K562 (cell line): ENCODE measurements at regions not wholly inside any gene's neighbourhood (a gene's known extent, or its start where the extent isn't known, plus 50 kb on each side); places are given as distances from the start of the nearest gene placed in this dataset.

Experiments
- ARID4B ChIP-seq: sonication (generic); formaldehyde crosslinking; IDR thresholded peaks from 2 replicates; pipeline ENCODE4 v1.8.0; 2022; ENCODE audit warnings: mild to moderate bottlenecking, missing genetic modification reagents
- BRCA1 ChIP-seq, 2 experiments: fragments of 450-650 bp in 1 of 2; sonication (generic) in 1 of 2; formaldehyde crosslinking in 1 of 2; IDR thresholded peaks; 2 replicates each; pipeline versions ENCODE4 v1.5.0 to v1.6.1; 2017 to 2020; ENCODE audit warnings: mild to moderate bottlenecking in 1 of 2, missing genetic modification reagents in 1 of 2
- CXXC5 ChIP-seq: fragments of 250-450 bp; sonication (Bioruptor Pico); IDR thresholded peaks from 2 replicates; pipeline ENCODE4 v1.8.0; 2022; ENCODE audit warnings: inconsistent platforms, mild to moderate bottlenecking, moderate library complexity
- E2F3 ChIP-seq: fragments of 250-450 bp; sonication (Bioruptor Pico); IDR thresholded peaks from 2 replicates; pipeline ENCODE4 v1.4.0; 2020; ENCODE audit warnings: mild to moderate bottlenecking
- FOXJ2 ChIP-seq: fragments of 200-800 bp; sonication (Bioruptor generic); IDR thresholded peaks from 2 replicates; pipeline ENCODE4 v1.6.1; 2016; ENCODE audit warnings: missing genetic modification characterization, missing compliant biosample characterization
- GATAD2A ChIP-seq: fragments of 450-650 bp; IDR thresholded peaks from 2 replicates; pipeline ENCODE4 v1.6.1; 2017
- GTF3C2 ChIP-seq: IDR thresholded peaks from 3 replicates; pipeline ENCODE4 v1.6.1; 2011; ENCODE audit warnings: borderline replicate concordance, mild to moderate bottlenecking, moderate library complexity; ENCODE audit not compliant: insufficient read length; ENCODE audit errors: extremely low read depth
- KLF1 ChIP-seq: fragments of 450-650 bp; IDR thresholded peaks from 2 replicates; pipeline ENCODE4 v1.6.1; 2016; ENCODE audit warnings: missing genetic modification characterization, missing compliant biosample characterization
- MITF ChIP-seq: IDR thresholded peaks from 2 replicates; pipeline ENCODE4 v1.6.1; 2014; ENCODE audit warnings: antibody characterized with exemption
- MTA2 ChIP-seq: fragments of 450-650 bp; IDR thresholded peaks from 2 replicates; pipeline ENCODE4 v1.6.1; 2016; ENCODE audit warnings: low read depth
- MYNN ChIP-seq, 2 experiments: sonication (generic); formaldehyde crosslinking in 1 of 2; IDR thresholded peaks; 2 replicates each; pipeline versions ENCODE4 v1.5.0 to v1.6.1; 2016 to 2020; ENCODE audit warnings: antibody characterized with exemption in 1 of 2, missing genetic modification reagents in 1 of 2
- SMARCA4 ChIP-seq: fragments of 450-650 bp; IDR thresholded peaks from 2 replicates; pipeline ENCODE4 v1.6.1; 2016
- STAG1 ChIP-seq: sonication (generic); formaldehyde crosslinking; IDR thresholded peaks from 2 replicates; pipeline ENCODE4 v1.5.0; 2020; ENCODE audit warnings: missing genetic modification reagents, borderline replicate concordance
- ZNF133 ChIP-seq: fragments of 250-450 bp; sonication (Bioruptor Pico); IDR thresholded peaks from 2 replicates; pipeline ENCODE4 v1.4.0; 2020; ENCODE audit warnings: mild to moderate bottlenecking
- ZNF408 ChIP-seq: fragments of 250-450 bp; sonication (Bioruptor Pico); IDR thresholded peaks from 2 replicates; pipeline ENCODE4 v1.4.0; 2020; ENCODE audit warnings: low read depth, mild to moderate bottlenecking, moderate library complexity
- ZNF436 ChIP-seq: fragments of 250-450, 450-650 bp; sonication (Bioruptor Pico); formaldehyde crosslinking; IDR thresholded peaks from 2 replicates; pipeline ENCODE4 v1.7.0; 2020; ENCODE audit warnings: mild to moderate bottlenecking
- ZNF518B ChIP-seq: fragments of 250-450 bp; sonication (Bioruptor Pico); IDR thresholded peaks from 2 replicates; pipeline ENCODE4 v1.5.0; 2021; ENCODE audit warnings: mild to moderate bottlenecking, moderate library complexity
- ZNF77 ChIP-seq: fragments of 250-450 bp; sonication (Bioruptor Pico); IDR thresholded peaks from 2 replicates; pipeline ENCODE4 v1.5.0; 2020

GRCh38 chr11:95652002-95652472 lies 137.5 kb downstream of the FAM76B start (continued):
- TF ChIP-seq KLF1 (no peak), MTA2 (no peak), FOXJ2 (tag) (peak; percentile 75), ARID4B (CRISPR knock-in tag) (no peak), MYNN (IDR thresholded peaks at IDR 0.05) (no peak), MYNN (CRISPR knock-in tag; IDR thresholded peaks at IDR 0.05) (no peak), E2F3 (no peak), STAG1 (CRISPR knock-in tag) (no peak), GTF3C2 (no peak), GATAD2A (no peak), ZNF518B (CRISPR knock-in tag) (no peak), SMARCA4 (peak; percentile 76), CXXC5 (CRISPR knock-in tag) (peak; percentile 52; the same call in 1 of the 2 replicates), ZNF133 (no peak), MITF (peak; percentile 79; the same call in 1 of the 2 replicates), ZNF436 (CRISPR knock-in tag) (no peak), ZNF408 (no peak), ZNF77 (CRISPR knock-in tag) (no peak), BRCA1 (IDR thresholded peaks at IDR 0.05) (no peak), BRCA1 (CRISPR knock-in tag; IDR thresholded peaks at IDR 0.05) (no peak)
